Large intestine (tissue), 3 donors: ENCODE measurements at regions not wholly inside any gene's neighbourhood (a gene's known extent, or its start where the extent isn't known, plus 50 kb on each side); places are given as distances from the start of the nearest gene placed in this dataset.

Experiments
- DNase-seq, 2 donors: peaks; one replicate each; pipeline versions ENCODE4 v3.0.0 to v3.0.0-alpha.2; 2013
- H3K27ac ChIP-seq: one replicate; pipeline ENCODE4 v1.5.1; 2013; ENCODE audit warnings: low read length
- H3K27me3 ChIP-seq: 2 replicates; pipeline ENCODE4 v1.6.1; 2013; ENCODE audit warnings: low read length; ENCODE audit not compliant: control insufficient read depth, insufficient read depth
- H3K36me3 ChIP-seq: 2 replicates; pipeline ENCODE4 v1.6.1; 2013; ENCODE audit warnings: low read length; ENCODE audit not compliant: control insufficient read depth, insufficient read depth
- H3K4me1 ChIP-seq: one replicate; pipeline ENCODE4 v1.6.1; 2013; ENCODE audit warnings: low read length; ENCODE audit not compliant: control insufficient read depth, insufficient read depth
- H3K4me3 ChIP-seq: one replicate; pipeline ENCODE4 v1.5.1; 2013; ENCODE audit warnings: low read length
- H3K9me3 ChIP-seq: one replicate; pipeline ENCODE4 v1.6.1; 2013; ENCODE audit warnings: mild to moderate bottlenecking, low read depth, low read length, moderate library complexity; ENCODE audit not compliant: control insufficient read depth
- WGBS: methylation state at CpG from one replicate; pipeline ENCODE4 v1.1.5; 2013; ENCODE audit warnings: low lambda C conversion rate; ENCODE audit not compliant: insufficient coverage; 5-methylcytosine and 5-hydroxymethylcytosine counted together

GRCh38 chr5:92126182-92126581, 743.1 kb upstream of the ARRDC3 start:
- H3K9me3 ChIP-seq = no peaks in the 10 kb centered on the region
- no CpG with 5 or more reads among the region's 1 CpG for WGBS
- H3K36me3 ChIP-seq = no peaks in the 10 kb centered on the region
- no peak overlapping the region for H3K4me3 ChIP-seq
- H3K27me3 ChIP-seq = no peaks in the 10 kb centered on the region
- DNase-seq = no peak
- no peaks in the 10 kb centered on the region for H3K4me1 ChIP-seq
- no peak overlapping the region for H3K27ac ChIP-seq

DNA sequence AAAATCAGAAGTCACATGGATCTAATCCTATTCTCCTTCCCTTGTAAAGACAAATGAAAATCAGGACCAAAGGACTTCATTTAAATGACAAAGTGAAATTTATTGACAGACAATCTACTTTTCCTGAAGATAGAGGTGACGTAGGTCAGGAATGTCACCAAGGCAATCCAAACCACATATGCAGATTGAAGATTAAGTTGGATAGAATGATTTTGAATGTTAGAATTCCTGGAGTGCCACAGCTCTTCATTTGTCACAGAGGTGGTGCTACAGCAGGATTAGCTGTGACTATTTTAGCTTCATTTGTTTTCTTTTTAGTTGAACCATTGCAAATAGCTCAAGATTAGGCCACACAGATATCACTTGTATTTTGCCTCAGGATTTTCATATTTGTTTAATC, 736.0 kb upstream of the ARRDC3 start:
- Histone ChIP-seq H3K27me3 (no peaks in the 10 kb centered on the region), H3K27ac (no peak overlapping the region), H3K4me3 (no peak overlapping the region), H3K36me3 (no peaks in the 10 kb centered on the region), H3K4me1 (no peaks in the 10 kb centered on the region), H3K9me3 (no peaks in the 10 kb centered on the region)
- WGBS = no CpG with 5 or more reads among the region's 1 CpG
- DNase-seq = no peak

DNA sequence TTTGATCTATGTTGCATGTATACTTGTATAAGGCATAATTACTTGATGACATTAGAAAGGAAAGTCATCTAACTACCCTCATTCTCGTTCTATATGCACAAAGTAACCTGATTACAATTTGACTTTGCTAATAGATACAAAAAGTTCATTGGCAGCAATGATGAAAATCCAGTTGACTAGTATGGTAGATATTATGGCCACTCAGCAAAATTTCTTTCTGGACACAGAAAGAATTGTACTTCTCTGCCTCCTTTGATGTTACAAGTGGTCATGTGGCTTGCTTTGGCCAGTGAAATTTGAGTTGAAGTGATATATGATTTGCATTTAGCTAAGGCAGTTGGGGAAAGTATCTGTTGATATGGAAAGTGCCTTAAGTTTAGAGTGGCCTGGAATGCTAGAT, 723.7 kb upstream of the ARRDC3 start:
- no peaks in the 10 kb centered on the region for H3K27me3 ChIP-seq
- no peak overlapping the region for H3K27ac ChIP-seq
- H3K9me3 ChIP-seq = no peaks in the 10 kb centered on the region
- H3K4me1 ChIP-seq = no peaks in the 10 kb centered on the region
- no peaks in the 10 kb centered on the region for H3K36me3 ChIP-seq
- DNase-seq = no peak
- no peak overlapping the region for H3K4me3 ChIP-seq
- no CpG with 5 or more reads among the region's 1 CpG for WGBS

DNA sequence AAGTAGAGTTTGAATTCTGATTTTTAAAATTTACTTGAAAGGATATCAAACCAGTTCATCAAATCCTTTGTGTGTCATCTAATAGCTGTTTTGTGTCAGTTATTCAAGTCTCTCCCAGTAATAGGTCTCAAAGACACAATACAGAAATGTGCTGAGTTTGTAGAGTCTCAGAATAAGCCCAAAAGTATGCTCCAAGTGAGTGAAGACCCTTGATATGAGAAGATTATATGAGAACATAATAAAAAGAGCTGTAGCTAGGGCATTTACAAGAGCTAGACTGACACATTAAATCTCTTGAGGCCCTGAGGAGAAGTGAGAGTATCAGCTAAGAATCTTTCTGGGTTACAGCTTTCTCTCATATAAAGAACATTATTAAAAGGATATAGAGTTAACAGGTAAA, 721.0 kb upstream of the ARRDC3 start:
- no peaks in the 10 kb centered on the region for H3K27me3 ChIP-seq
- DNase-seq = no peak
- no peaks in the 10 kb centered on the region for H3K4me1 ChIP-seq

DNA sequence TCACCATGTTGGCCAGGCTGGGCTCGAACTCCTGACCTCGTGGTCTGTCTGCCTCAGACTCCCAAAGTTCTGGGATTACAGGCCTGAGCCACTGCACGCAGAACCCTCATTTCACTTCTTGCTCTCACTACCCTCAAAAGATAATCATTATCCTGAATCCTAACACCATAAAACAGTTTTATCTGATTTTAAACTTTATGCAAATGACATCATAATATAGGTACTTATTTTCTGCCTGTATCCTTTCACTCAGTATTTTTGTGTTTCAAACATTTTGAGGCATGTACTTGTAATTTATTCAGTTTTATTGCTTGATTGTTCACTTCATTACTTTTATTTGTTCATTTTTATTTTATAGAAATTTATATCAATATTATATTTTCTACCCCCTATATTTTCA, 719.2 kb upstream of the ARRDC3 start:
- H3K27ac ChIP-seq = no peak overlapping the region
- H3K27me3 ChIP-seq = no peaks in the 10 kb centered on the region
- H3K4me1 ChIP-seq = no peaks in the 10 kb centered on the region
- no peak for DNase-seq
- H3K36me3 ChIP-seq = no peaks in the 10 kb centered on the region
- no peak overlapping the region for H3K4me3 ChIP-seq
- H3K9me3 ChIP-seq = no peaks in the 10 kb centered on the region
- 60% methylated on average over 1 of the region's 3 CpGs for WGBS

More for the DNA sequence above, 721.0 kb upstream of the ARRDC3 start:
- Histone ChIP-seq H3K4me3 (no peak overlapping the region), H3K9me3 (no peaks in the 10 kb centered on the region), H3K36me3 (no peaks in the 10 kb centered on the region), H3K27ac (no peak overlapping the region)

DNA sequence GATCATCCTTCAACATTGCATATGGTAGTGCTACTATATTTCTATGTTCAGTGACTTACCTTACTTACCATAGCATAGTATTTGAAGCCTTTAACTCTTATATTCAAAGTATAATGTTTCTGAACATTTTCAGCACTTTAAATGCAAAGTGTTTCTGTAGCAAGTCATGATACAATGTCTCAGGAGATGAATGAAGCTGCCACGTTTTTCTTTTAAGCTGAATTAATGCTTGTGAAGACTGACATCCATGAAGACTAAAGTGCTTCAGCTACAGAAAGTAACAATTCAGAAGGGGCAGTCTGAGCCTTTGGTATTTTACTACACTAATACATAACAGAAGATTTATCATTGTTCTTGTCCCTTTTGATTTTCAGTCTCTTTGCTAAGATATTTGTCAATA, 709.1 kb upstream of the ARRDC3 start:
- 43% methylated on average over 1 of the region's 1 CpG for WGBS

DNA sequence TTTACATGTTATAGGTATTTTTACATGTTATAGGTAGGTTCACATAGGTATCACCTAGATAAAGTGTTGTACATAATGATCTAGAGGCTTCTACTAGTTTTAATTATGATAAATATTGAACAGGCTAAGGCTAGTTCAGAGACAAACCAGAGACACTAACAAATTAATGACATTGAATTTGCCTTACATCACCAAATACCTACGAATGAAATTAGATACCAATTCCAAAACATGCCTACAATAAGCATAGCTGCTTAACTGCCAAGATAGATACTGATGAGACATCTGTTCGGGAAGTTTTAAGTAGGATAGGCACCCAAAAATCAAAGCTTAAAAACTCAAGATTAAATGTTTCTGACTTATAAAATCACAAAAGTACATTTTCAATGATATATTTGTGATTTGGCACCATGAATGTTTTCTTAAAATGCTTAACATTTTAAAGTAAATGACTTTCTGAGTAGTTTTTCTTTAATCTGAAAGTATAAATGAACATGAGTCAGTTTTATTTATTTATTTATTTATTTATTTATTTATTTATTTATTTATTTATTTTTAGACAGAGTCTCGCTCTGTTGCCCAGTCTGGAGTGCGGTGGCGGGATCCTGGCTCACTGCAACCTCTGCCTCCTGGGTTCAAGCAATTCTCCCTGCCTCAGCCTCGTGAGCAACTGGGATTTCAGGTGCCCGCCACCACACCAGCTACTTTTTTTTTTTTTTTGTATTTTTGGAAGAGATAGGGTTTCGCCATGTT, 703.1 kb upstream of the ARRDC3 start:
- H3K27ac ChIP-seq = no peak overlapping the region
- H3K4me1 ChIP-seq = no peaks in the 10 kb centered on the region
- no peak for DNase-seq
- WGBS = 90% methylated on average over 4 of the region's 8 CpGs
- H3K4me3 ChIP-seq = no peak overlapping the region
- H3K9me3 ChIP-seq = no peaks in the 10 kb centered on the region
- no peaks in the 10 kb centered on the region for H3K36me3 ChIP-seq
- H3K27me3 ChIP-seq = no peaks in the 10 kb centered on the region

More for the DNA sequence above, 709.1 kb upstream of the ARRDC3 start:
- no peak overlapping the region for H3K4me3 ChIP-seq
- no peak for DNase-seq
- H3K36me3 ChIP-seq = no peaks in the 10 kb centered on the region
- no peaks in the 10 kb centered on the region for H3K27me3 ChIP-seq
- H3K27ac ChIP-seq = no peak overlapping the region
- no peaks in the 10 kb centered on the region for H3K9me3 ChIP-seq
- H3K4me1 ChIP-seq = no peaks in the 10 kb centered on the region

DNA sequence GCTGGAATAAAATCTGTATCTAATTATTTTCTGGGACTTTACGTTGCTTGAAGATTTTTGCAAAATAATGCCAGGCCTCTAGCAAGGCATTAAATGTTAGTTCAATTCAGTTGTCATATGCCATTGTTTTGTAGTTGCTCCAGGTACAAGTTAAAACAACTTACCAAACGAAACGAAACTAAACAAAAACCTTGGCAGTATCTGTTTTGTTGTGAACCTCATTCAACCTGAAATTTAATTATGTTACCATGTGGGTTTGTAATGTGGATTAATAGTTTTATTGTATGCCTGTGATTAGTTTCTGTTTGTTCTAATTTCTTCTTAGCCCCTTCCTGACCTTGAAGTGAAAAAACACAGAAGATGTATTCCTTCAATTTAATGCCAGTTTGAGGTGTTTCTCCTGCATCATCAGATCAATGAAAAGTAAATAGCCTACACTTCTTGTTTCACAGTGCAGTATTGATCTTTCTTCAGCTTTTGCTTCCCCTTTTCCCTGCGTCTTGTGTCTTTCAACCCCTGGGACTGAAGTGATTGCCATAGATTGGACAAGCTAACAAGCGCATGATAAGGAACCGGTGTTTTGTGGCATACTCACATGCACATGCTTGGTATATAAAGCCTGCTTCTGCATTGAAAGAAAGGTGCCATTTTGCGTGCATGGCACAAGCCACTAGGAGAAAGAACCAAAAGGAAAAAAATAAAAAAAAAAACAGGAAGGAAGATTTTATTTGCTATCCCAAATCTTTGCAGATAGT, 699.0 kb upstream of the ARRDC3 start:
- DNase-seq = peak in 1 of 2 donors; percentile 2
- WGBS = 70% methylated on average over 5 of the region's 7 CpGs
- no peak overlapping the region for H3K27ac ChIP-seq
- no peaks in the 10 kb centered on the region for H3K36me3 ChIP-seq
- H3K4me1 ChIP-seq = no peaks in the 10 kb centered on the region
- no peaks in the 10 kb centered on the region for H3K9me3 ChIP-seq
- H3K27me3 ChIP-seq = no peaks in the 10 kb centered on the region
- H3K4me3 ChIP-seq = no peak overlapping the region

DNA sequence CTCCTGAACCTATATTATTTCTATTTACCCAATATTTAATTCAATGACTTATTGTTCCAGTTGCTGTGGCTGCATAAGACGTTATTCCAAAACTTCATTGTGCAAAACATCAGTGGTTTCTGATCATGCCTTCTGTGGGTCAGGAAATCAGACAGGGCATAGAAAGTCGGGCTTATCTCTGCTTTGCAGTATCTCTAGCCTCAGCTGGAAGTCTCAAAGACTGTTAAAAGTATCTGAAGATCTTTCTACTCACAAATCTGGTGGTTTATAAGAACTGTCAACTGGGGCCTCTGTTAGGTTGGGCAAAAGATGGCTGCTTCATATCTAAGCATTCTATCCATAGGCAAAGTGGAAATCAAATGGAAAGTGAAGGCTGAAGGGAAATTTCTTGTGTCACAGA, 687.7 kb upstream of the ARRDC3 start:
- no peak for DNase-seq
- Histone ChIP-seq H3K27me3 (no peaks in the 10 kb centered on the region), H3K4me3 (no peak overlapping the region), H3K9me3 (no peaks in the 10 kb centered on the region), H3K4me1 (no peaks in the 10 kb centered on the region), H3K27ac (no peak overlapping the region), H3K36me3 (no peaks in the 10 kb centered on the region)
- 17% methylated on average over 1 of the region's 2 CpGs for WGBS

- no CpG with 5 or more reads among the region's 1 CpG for WGBS
- no peaks in the 10 kb centered on the region for H3K4me1 ChIP-seq
- H3K36me3 ChIP-seq = no peaks in the 10 kb centered on the region
- no peak overlapping the region for H3K4me3 ChIP-seq
- no peak overlapping the region for H3K27ac ChIP-seq
- no peak for DNase-seq
- no peaks in the 10 kb centered on the region for H3K9me3 ChIP-seq
- no peaks in the 10 kb centered on the region for H3K27me3 ChIP-seq
Observed at GRCh38 chr5:92064993-92065392, 681.9 kb upstream of the ARRDC3 start.

DNA sequence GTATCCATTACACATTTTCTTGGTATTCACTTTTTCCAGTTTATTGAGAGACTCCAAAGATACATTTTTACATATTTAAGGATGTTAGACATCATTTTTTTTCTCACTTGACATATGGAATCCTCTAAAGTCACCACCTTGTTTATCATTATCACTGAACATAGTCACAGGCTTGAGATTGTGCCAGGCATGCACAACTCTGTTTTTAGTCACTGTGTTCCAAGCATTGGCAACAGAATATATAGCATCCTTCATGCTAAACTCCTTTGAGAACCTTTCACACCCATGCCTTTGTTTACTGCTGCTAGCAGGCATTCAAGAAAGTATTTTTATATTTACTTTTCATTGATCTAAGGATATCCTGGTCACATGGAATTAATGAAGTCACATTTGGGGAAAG, 668.6 kb upstream of the ARRDC3 start:
- Histone ChIP-seq H3K9me3 (no peaks in the 10 kb centered on the region), H3K4me3 (no peak overlapping the region), H3K27ac (no peak overlapping the region), H3K36me3 (no peaks in the 10 kb centered on the region), H3K4me1 (no peaks in the 10 kb centered on the region), H3K27me3 (no peaks in the 10 kb centered on the region)
- no peak for DNase-seq
